ENCODE measurements at regions not wholly inside any gene's neighbourhood (a gene's known extent, or its start where the extent isn't known, plus 50 kb on each side); places are given as distances from the start of the nearest gene placed in this dataset.

DNA sequence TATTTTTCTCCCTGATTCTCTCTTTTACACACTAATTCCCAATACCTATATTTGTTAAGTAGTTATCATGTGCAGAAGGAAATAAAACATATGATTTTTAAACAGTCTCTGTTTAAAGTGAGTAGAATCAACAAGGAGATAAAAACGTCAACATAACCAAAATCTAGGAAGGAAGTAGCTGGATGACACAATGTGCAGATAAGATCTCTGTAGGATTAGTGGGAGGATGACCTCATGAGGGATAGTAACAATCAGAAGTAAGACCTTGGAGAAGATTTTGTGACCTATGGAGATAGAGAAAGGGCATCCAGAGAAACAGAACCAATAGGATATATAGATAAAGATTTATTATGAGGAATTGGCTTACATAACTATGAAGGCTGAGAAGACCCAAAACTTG lies 262.6 kb upstream of the CDH11 start:
- H3K27me3 ChIP-seq (ENCODE audit: control insufficient read depth, insufficient read depth, low read length) = no peaks in the 10 kb centered on the region
- no peak overlapping the region for H2AFZ ChIP-seq (ENCODE audit: low read length)
- H3K4me3 ChIP-seq (replicated peaks in 1 of 4; ENCODE audit: control extremely low read depth in 1 of 4, insufficient read depth in 1 of 4, low read depth in 3 of 4, low read length in 4 of 4) = no peak overlapping the region
- TF ChIP-seq EZH2 (IDR thresholded peaks at IDR 0.05; ENCODE audit: low read length, missing control alignments) = no peak
- TF ChIP-seq, protein P1, sequence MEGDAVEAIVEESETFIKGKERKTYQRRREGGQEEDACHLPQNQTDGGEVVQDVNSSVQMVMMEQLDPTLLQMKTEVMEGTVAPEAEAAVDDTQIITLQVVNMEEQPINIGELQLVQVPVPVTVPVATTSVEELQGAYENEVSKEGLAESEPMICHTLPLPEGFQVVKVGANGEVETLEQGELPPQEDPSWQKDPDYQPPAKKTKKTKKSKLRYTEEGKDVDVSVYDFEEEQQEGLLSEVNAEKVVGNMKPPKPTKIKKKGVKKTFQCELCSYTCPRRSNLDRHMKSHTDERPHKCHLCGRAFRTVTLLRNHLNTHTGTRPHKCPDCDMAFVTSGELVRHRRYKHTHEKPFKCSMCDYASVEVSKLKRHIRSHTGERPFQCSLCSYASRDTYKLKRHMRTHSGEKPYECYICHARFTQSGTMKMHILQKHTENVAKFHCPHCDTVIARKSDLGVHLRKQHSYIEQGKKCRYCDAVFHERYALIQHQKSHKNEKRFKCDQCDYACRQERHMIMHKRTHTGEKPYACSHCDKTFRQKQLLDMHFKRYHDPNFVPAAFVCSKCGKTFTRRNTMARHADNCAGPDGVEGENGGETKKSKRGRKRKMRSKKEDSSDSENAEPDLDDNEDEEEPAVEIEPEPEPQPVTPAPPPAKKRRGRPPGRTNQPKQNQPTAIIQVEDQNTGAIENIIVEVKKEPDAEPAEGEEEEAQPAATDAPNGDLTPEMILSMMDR (conservative IDR thresholded peaks at IDR 0.05 in 1 of 2, IDR thresholded peaks at IDR 0.05 in 1 of 2; ENCODE audit: low read depth in 1 of 2, low read length in 2 of 2) = no peak
- no peaks in the 10 kb centered on the region for H3K79me2 ChIP-seq (ENCODE audit: control insufficient read depth, insufficient read depth, low read length)
- no peak overlapping the region for H3K27ac ChIP-seq (ENCODE audit: insufficient read depth, low read length)
- H3K36me3 ChIP-seq (ENCODE audit: control insufficient read depth, insufficient read depth, low read length) = no peaks in the 10 kb centered on the region
- no peaks in the 10 kb centered on the region for H3K9me3 ChIP-seq (ENCODE audit: control insufficient read depth, insufficient read depth, low read depth, low read length)
- H3K4me2 ChIP-seq (ENCODE audit: extremely low read depth, insufficient read depth, low read length) = no peak overlapping the region
- no peaks in the 10 kb centered on the region for H4K20me1 ChIP-seq (ENCODE audit: control insufficient read depth, extremely low read depth, insufficient read depth, low read length)
- H3K4me1 ChIP-seq (ENCODE audit: control insufficient read depth, extremely low read depth, insufficient read depth, low read length) = no peaks in the 10 kb centered on the region
- DNase-seq (ENCODE audit: low read depth in 2 of 2) = peak in 1 of 2 donors; percentile 8
- H3K9ac ChIP-seq (ENCODE audit: insufficient read depth, low read length) = no peak overlapping the region

DNA sequence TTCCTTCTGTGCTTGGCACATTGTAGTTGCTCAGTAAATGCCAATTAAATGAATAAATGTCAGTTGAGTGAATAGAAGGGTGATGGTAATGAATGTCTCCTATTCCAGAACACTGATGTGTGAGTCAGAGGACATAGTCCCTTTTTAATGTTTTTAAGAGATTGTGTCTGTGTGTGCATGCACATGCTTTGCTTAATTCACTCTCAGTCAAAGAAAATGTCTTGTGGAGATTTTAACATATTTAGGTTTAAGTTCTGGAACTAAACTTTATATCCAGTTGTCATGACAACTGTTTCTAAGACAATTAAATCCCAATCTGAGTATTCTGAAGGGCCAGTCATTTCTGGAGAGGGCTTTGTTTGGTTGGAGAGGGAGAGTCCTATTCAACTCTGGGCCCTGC lies 255.3 kb upstream of the CDH11 start:
- H3K4me1 ChIP-seq (ENCODE audit: control insufficient read depth, extremely low read depth, insufficient read depth, low read length) = no peaks in the 10 kb centered on the region
- H4K20me1 ChIP-seq (ENCODE audit: control insufficient read depth, extremely low read depth, insufficient read depth, low read length) = no peaks in the 10 kb centered on the region
- no peaks in the 10 kb centered on the region for H3K27me3 ChIP-seq (ENCODE audit: control insufficient read depth, insufficient read depth, low read length)
- TF ChIP-seq EZH2 (IDR thresholded peaks at IDR 0.05; ENCODE audit: low read length, missing control alignments) = no peak
- TF ChIP-seq, protein P1 (conservative IDR thresholded peaks at IDR 0.05 in 1 of 2, IDR thresholded peaks at IDR 0.05 in 1 of 2; ENCODE audit: low read depth in 1 of 2, low read length in 2 of 2) = no peak
- no peak overlapping the region for H2AFZ ChIP-seq (ENCODE audit: low read length)
- no peak overlapping the region for H3K4me3 ChIP-seq (replicated peaks in 1 of 4; ENCODE audit: control extremely low read depth in 1 of 4, insufficient read depth in 1 of 4, low read depth in 3 of 4, low read length in 4 of 4)
- no peaks in the 10 kb centered on the region for H3K79me2 ChIP-seq (ENCODE audit: control insufficient read depth, insufficient read depth, low read length)
- H3K9ac ChIP-seq (ENCODE audit: insufficient read depth, low read length) = no peak overlapping the region
- DNase-seq (ENCODE audit: low read depth in 2 of 2) = peak in 1 of 2 donors; percentile 13
- no peak overlapping the region for H3K27ac ChIP-seq (ENCODE audit: insufficient read depth, low read length)
- no peaks in the 10 kb centered on the region for H3K36me3 ChIP-seq (ENCODE audit: control insufficient read depth, insufficient read depth, low read length)
- H3K9me3 ChIP-seq (ENCODE audit: control insufficient read depth, insufficient read depth, low read depth, low read length) = no peaks in the 10 kb centered on the region
- H3K4me2 ChIP-seq (ENCODE audit: extremely low read depth, insufficient read depth, low read length) = no peak overlapping the region

DNA sequence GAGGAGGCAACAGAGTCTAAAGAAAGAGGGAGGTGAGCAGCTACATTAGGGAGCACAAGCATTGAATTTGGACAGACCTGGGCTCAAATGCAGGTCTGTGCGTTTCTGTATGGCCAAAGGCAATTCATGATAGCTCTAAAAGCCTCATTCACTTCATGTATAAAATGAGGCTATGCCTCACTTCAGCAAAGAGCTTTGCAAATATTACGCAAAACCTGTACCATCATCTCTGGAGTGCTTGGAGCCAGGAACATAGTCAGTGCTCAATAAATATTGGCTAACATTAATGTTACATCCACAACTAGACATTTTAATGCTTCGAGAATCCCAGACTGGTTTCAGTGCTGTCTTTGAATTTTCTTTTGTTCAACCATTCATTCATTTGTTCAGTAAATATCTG lies 254.7 kb upstream of the CDH11 start:
- Histone ChIP-seq H3K27me3 (ENCODE audit: control insufficient read depth, insufficient read depth, low read length) (no peaks in the 10 kb centered on the region), H3K9ac (ENCODE audit: insufficient read depth, low read length) (no peak overlapping the region), H4K20me1 (ENCODE audit: control insufficient read depth, extremely low read depth, insufficient read depth, low read length) (no peaks in the 10 kb centered on the region), H3K79me2 (ENCODE audit: control insufficient read depth, insufficient read depth, low read length) (no peaks in the 10 kb centered on the region), H3K36me3 (ENCODE audit: control insufficient read depth, insufficient read depth, low read length) (no peaks in the 10 kb centered on the region), H3K9me3 (ENCODE audit: control insufficient read depth, insufficient read depth, low read depth, low read length) (no peaks in the 10 kb centered on the region), H3K27ac (ENCODE audit: insufficient read depth, low read length) (no peak overlapping the region), H3K4me3 (replicated peaks in 1 of 4; ENCODE audit: control extremely low read depth in 1 of 4, insufficient read depth in 1 of 4, low read depth in 3 of 4, low read length in 4 of 4) (no peak overlapping the region), H2AFZ (ENCODE audit: low read length) (no peak overlapping the region), H3K4me2 (ENCODE audit: extremely low read depth, insufficient read depth, low read length) (no peak overlapping the region), H3K4me1 (ENCODE audit: control insufficient read depth, extremely low read depth, insufficient read depth, low read length) (no peaks in the 10 kb centered on the region)
- TF ChIP-seq EZH2 (IDR thresholded peaks at IDR 0.05; ENCODE audit: low read length, missing control alignments) = no peak
- TF ChIP-seq, protein P1 (conservative IDR thresholded peaks at IDR 0.05 in 1 of 2, IDR thresholded peaks at IDR 0.05 in 1 of 2; ENCODE audit: low read depth in 1 of 2, low read length in 2 of 2) = no peak
- no peak for DNase-seq (ENCODE audit: low read depth in 2 of 2)
